NCI-H2171 treated with DMSO at 0.1 percent for 48 hours (cell line): ENCODE measurements at regions not wholly inside any gene's neighbourhood (a gene's known extent, or its start where the extent isn't known, plus 50 kb on each side); places are given as distances from the start of the nearest gene placed in this dataset.
"Not testable (repeated sequence)": the region's sequence is repeated elsewhere in the genome, so short reads cannot be mapped to it uniquely, and the experiment has no call there.

Experiments
- DNase-seq: peaks from one replicate; lab custom pipeline; 2025; lab: John Stamatoyannopoulos, UW

DNA sequence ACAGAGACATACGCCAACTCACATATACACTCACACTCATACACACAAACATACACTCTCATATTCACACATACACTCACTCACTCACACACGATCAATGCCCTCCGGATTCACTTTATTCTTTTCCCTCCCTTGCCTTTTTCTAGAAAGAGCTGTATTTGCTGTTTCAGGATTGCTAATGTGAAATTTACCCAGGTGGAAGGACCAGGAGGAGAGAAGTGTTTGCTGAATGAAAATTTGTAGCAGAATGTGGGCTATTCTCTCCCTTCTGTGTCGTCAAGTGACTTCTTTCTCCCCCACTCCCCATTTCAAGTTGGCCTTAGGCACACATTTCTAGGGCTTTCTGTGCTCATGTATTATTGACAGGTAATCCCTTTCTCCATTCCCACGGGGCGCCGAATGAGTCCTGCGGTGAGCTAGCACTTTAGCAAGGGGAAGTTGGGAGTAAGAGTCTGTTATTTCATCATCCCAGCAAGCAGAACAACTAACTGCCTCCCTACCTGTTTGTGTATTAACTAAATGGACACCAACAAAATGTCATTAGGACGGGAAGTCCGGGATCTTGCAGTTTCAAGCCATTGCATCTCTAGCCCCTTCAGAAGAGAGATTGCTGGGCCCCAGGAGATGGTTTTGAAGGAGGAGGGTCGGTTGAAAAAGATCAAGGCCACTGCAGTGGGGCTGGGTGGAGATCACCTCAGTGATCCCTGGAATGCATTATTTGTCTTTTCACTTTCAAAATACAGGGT lies 97.1 kb upstream of the TAF11L2 start:
- DNase-seq: no peak

- DNase-seq: no peak
These were observed 96.4 kb upstream of the TAF11L2 start for GRCh38 chr5:17401470-17402288.

DNA sequence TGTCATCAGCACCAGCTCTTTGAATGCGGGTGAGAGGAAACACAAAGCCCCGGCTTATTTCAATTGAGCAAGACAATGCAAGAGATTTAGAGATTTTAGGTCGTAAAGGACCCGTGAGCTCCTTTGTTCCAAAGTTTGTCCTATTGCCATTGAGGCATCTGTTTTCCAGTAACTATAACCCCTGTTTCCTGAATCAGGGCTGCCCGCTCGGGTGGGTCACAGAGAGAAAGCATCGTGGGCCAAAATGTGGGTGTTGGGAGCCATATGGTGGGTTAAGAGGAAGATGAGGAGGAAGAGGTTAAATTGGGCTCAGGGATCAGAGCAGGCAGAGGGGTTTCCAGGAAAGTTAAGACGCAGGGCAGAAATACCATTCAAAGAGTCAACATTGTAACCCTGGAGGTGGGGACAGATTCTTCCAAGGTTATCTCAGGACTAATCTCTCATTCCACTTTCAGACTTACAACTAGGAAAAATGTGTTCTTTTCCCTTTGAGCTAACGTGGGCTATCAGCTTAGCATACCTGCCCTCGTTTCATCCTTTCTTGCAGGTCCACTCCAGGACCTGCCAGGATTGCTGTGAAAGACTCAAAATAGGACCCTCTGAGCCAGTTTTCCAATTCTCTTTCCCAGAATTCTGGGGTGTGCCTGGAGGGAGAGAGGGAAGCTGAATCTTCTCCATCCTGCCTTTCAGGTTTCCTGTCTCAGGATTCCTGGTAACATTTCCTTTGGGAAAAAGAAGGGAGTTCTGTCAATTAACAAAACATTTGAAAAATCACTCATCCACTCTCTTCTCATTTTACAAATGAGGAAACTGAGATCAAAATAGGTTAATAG lies 95.5 kb upstream of the TAF11L2 start:
- no peak for DNase-seq

DNA sequence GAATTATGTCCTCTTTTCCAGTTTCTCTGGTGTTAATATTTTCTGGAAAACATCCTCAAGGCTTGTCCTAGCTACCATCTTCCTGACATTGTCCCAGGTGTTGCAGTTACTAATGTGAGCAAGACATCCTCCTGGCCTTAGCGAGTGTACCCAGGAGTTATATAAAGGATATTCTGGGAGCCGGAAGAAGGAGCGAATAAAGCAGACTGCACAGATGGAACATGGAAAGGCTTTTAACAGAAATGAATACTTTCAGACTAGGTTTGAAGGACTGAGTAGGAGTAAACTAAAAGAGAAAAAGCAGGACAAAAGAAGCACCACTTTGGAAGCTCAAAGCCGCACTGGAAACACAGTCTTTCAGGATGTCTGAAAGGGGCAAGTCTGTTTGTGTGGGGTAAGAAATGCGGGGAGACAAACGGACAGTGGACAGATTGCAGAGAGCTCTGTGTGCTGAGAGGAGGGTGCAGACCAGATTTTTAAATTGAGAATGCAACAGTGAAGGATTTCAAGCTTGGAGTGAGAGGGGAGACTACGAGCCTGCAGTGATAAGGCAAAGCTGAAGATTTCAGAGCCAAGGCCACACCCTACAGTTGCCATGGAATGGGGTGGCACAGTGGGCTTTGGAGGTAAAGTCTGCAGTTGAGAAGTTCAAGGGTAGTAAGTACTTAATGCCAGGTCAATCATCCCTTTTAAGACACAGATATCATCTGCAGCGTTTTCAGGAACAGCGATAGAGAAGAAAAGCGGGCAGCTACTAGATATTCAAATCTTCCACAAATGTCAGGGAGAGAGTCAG lies 94.1 kb upstream of the TAF11L2 start:
- peak; percentile 30 for DNase-seq

GRCh38 chr5:17405976-17406375 lies 92.1 kb upstream of the TAF11L2 start:
- no peak for DNase-seq

GRCh38 chr5:17406423-17406838 lies 91.6 kb upstream of the TAF11L2 start:
- DNase-seq: peak; percentile 17

GRCh38 chr5:17411436-17412402 lies 86.3 kb upstream of the TAF11L2 start:
- DNase-seq: no peak

DNA sequence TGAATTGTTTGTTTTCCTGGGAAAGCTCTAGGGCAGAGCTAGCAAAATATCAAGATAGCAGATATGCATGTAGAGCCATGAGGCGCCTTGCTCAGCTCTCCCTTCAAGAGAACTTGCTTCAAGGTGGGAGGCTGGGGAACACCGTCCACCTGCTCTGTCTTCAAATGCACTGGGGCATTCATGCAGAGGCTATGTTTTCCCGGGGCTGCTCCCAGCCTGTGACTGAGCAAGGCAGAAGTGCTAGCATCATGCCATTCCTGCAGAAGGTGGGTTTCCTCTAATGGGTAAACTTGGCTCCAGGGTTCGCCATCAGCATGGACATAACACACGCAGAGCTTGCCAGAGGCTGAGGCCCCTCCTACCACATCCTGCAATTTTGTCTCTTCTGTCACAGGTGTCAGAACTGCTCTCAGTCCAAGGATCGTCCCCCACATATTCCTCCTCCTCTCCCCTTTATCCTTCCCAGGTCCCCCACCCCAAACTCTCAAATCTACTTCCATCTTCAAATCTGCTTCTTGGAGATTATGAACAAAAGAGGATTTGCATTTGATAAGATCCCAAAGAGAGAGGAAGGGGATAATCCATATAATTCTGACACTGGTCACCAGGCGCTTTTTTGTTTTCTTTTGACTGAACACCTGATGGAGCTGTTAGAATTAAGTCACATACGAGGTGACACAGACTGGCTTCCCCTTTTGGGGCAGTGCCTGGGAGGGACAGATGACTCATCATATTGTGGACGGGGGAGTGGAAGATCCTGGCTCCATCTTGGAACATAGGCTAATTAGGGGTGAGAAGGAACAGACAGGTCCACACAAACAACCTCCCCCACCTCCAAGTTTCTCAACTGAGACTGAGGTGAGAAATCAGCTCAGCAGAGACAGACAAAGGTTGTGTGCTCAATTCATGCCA lies 85.0 kb upstream of the TAF11L2 start:
- no peak for DNase-seq

- no peak for DNase-seq
These were observed 84.3 kb upstream of the TAF11L2 start for GRCh38 chr5:17413691-17414090.

- DNase-seq: peak; percentile 81
These were observed 82.7 kb upstream of the TAF11L2 start for GRCh38 chr5:17415321-17415758.

DNA sequence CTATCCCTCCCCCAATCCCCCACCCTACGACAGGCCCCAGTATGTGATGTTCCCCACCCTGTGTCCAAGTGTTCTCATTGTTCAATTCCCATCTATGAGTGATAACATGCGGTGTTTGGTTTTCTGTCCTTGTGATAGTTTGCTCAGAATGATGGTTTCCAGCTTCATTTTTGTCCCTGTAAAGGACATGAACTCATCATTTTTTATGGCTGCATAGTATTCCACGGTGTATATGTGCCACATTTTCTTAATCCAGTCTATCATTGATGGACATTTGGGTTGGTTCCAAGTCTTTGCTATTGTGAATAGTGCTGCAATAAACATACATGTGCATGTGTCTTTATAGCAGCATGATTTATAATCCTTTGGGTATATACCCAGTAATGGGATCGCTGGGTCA lies 81.7 kb upstream of the TAF11L2 start:
- not testable (repeated sequence) for DNase-seq

DNA sequence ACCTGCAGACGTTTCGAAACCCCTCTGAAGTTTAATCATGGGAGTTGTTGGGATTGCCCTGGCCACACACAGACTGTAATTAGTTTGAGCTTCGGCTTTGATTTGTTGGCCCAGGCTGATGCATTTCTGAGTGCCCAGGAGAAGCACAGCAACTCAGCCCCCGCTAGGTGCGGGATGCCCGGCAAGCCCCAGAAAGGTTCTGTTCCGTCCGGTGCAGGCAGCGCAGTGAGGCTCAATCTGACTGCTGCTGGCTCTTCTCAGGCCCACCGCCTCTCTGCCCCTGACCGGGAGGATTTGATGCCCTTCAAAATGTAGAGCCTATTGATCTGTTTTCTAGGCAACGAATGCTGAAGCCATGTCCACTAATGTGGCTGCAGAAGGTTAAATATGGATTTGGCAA lies 73.4 kb upstream of the TAF11L2 start:
- no peak for DNase-seq

- DNase-seq: no peak
These were observed 72.5 kb upstream of the TAF11L2 start for GRCh38 chr5:17425385-17426070.

GRCh38 chr5:17426104-17426749 lies 71.8 kb upstream of the TAF11L2 start:
- DNase-seq: peak; percentile 59

DNA sequence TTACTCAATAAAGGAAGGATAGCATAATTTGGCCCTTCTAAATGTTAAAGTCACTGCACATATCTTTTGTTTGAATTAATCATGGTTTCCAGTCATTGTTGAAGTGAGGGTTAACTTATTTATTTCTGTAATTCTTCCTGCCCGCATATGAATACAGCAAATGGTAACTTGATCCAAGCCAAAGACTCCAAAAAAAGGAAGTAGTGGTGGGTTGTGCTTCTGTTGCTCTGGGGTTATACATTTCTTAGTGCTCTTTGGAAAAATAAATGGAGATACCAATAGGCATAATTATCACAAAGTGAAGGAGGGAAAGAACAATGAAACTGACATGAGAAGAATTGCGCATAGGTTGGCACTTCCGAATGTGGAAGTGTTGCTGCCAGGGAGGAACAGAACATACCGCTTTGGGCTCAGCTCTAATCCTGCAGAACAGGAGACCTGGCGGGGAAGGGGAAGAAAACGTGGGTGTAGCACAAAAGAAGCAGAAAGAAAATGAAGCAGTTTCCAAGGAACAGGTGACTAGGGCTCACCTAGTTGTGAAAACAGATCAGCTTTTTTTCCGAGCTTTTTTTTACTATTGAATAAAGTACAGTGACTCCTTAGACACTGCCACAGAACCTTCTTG lies 69.7 kb upstream of the TAF11L2 start:
- DNase-seq: peak; percentile 33

DNA sequence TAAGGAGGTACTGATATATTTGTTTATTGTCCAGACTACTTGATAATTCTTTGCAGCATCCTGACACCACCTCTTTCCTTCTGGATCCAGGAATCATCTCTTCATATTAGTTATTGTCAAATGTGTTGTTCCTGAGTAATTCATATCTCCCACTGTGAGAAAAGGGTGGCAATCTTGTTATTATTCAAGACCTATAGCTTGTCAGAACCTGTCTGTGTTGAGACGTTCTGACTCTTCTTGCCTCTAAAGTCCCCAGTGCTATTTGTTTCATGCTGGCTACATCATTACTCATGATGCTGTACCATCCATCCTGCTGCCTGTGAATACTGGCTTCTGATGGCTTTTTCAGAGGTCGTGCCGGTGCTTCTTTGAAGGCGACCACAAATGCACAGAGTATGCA lies 68.7 kb upstream of the TAF11L2 start:
- DNase-seq: no peak

DNA sequence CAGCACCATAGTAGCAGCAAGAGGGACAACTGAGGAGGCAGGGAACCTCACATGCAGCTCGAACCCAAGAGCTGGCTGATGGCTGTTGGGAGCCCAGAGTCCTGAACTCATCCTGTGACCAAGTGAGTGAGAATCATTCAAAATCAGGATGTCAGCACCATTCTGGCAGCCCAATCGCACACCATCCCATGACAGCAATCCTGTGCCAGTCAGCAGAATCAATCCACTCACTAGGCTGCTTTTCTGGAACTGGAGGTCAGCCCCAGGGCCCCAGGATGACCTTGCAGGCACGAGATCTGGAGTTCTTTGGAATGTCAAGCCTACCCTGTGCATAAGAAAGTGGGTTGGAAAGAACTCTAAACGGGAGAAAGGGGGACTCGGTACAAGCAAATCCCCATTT lies 67.8 kb upstream of the TAF11L2 start:
- no peak for DNase-seq
